HepG2 (cell line): ENCODE measurements at regions not wholly inside any gene's neighbourhood (a gene's known extent, or its start where the extent isn't known, plus 50 kb on each side); places are given as distances from the start of the nearest gene placed in this dataset.

ENCODE experiments used
- ETV5 ChIP-seq: IDR thresholded peaks from 2 replicates; pipeline ENCODE4 v1.6.1; 2018; ENCODE audit warnings: missing biosample characterization, missing genetic modification reagents, inconsistent platforms, borderline replicate concordance
- MZF1 ChIP-seq: sonication (generic); formaldehyde crosslinking; IDR thresholded peaks from 2 replicates; pipeline ENCODE4 v1.8.1; 2023; ENCODE audit warnings: mild to moderate bottlenecking, missing genetic modification reagents, borderline replicate concordance
- SUZ12 ChIP-seq: fragments of 150-350 bp; IDR thresholded peaks from 2 replicates; pipeline ENCODE4 v1.6.1; 2014; ENCODE audit warnings: low read depth, low read length
- ZNF598 ChIP-seq: sonication (generic); formaldehyde crosslinking; IDR thresholded peaks from 2 replicates; pipeline ENCODE4 v1.5.1; 2020; ENCODE audit warnings: mild to moderate bottlenecking, missing genetic modification reagents, borderline replicate concordance
- TF ChIP-seq, protein P1 (sequence below), 2 experiments: fragments of 450-650 bp in 1 of 2; sonication (generic) in 1 of 2; formaldehyde crosslinking in 1 of 2; IDR thresholded peaks; 2 replicates each; pipeline versions ENCODE4 v1.6.1 to v1.8.0; 2016 to 2022; ENCODE audit warnings: antibody characterized with exemption in 1 of 2, mild to moderate bottlenecking in 1 of 2, missing genetic modification reagents in 1 of 2
- TF ChIP-seq, protein P2 (sequence below): sonication (generic); formaldehyde crosslinking; IDR thresholded peaks from 2 replicates; pipeline ENCODE4 v1.4.0; 2020; ENCODE audit warnings: missing genetic modification reagents
- TF ChIP-seq, protein P3 (sequence below): sonication (generic); formaldehyde crosslinking; IDR thresholded peaks from 2 replicates; pipeline ENCODE4 v1.8.0; 2022; ENCODE audit warnings: mild to moderate bottlenecking, missing genetic modification reagents, moderate library complexity

DNA sequence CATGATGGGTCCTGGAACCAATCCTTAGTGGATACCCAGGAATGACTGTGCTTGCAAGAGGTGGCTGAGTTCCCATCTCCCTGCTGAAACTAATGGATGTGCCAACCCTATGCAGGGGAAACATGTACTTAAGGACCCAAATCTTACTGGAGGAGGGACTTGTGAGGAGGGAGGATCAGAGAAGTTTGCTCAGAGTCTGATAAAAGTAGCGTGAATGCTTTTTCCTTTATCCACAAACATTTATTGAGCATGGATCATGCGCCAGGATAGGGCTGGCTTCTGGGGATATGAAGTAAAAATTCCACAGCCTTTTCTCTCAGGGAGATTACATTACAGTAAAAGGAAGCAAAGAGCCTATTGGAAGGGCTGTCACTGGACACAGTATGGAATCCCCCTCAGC lies 358.5 kb downstream of the RPS24 start (continued):
- TF ChIP-seq MZF1 (CRISPR knock-in tag), result no peak
- no peak for TF ChIP-seq ETV5 (CRISPR knock-in tag)
- TF ChIP-seq SUZ12, result no peak
- TF ChIP-seq, protein P1, sequence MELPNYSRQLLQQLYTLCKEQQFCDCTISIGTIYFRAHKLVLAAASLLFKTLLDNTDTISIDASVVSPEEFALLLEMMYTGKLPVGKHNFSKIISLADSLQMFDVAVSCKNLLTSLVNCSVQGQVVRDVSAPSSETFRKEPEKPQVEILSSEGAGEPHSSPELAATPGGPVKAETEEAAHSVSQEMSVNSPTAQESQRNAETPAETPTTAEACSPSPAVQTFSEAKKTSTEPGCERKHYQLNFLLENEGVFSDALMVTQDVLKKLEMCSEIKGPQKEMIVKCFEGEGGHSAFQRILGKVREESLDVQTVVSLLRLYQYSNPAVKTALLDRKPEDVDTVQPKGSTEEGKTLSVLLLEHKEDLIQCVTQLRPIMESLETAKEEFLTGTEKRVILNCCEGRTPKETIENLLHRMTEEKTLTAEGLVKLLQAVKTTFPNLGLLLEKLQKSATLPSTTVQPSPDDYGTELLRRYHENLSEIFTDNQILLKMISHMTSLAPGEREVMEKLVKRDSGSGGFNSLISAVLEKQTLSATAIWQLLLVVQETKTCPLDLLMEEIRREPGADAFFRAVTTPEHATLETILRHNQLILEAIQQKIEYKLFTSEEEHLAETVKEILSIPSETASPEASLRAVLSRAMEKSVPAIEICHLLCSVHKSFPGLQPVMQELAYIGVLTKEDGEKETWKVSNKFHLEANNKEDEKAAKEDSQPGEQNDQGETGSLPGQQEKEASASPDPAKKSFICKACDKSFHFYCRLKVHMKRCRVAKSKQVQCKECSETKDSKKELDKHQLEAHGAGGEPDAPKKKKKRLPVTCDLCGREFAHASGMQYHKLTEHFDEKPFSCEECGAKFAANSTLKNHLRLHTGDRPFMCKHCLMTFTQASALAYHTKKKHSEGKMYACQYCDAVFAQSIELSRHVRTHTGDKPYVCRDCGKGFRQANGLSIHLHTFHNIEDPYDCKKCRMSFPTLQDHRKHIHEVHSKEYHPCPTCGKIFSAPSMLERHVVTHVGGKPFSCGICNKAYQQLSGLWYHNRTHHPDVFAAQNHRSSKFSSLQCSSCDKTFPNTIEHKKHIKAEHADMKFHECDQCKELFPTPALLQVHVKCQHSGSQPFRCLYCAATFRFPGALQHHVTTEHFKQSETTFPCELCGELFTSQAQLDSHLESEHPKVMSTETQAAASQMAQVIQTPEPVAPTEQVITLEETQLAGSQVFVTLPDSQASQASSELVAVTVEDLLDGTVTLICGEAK (IDR thresholded peaks at IDR 0.05), result no peak
- TF ChIP-seq, protein P1 (CRISPR knock-in tag; IDR thresholded peaks at IDR 0.05), result no peak
- TF ChIP-seq, protein P2, sequence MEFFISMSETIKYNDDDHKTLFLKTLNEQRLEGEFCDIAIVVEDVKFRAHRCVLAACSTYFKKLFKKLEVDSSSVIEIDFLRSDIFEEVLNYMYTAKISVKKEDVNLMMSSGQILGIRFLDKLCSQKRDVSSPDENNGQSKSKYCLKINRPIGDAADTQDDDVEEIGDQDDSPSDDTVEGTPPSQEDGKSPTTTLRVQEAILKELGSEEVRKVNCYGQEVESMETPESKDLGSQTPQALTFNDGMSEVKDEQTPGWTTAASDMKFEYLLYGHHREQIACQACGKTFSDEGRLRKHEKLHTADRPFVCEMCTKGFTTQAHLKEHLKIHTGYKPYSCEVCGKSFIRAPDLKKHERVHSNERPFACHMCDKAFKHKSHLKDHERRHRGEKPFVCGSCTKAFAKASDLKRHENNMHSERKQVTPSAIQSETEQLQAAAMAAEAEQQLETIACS (CRISPR knock-in tag), result no peak
- no peak for TF ChIP-seq ZNF598 (CRISPR knock-in tag)
- TF ChIP-seq, protein P3, sequence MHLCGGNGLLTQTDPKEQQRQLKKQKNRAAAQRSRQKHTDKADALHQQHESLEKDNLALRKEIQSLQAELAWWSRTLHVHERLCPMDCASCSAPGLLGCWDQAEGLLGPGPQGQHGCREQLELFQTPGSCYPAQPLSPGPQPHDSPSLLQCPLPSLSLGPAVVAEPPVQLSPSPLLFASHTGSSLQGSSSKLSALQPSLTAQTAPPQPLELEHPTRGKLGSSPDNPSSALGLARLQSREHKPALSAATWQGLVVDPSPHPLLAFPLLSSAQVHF (CRISPR knock-in tag), result no peak
